Keratinocyte (primary cell): ENCODE measurements at regions not wholly inside any gene's neighbourhood (a gene's known extent, or its start where the extent isn't known, plus 50 kb on each side); places are given as distances from the start of the nearest gene placed in this dataset.

Source experiments
- DNase-seq: peaks from one replicate; pipeline ENCODE4 v3.0.0-alpha.2; 2011; ENCODE audit warnings: low read depth, missing footprints, low spot score
- FAIRE-seq: peaks from 2 replicates; lab custom pipeline; 2011; peaks lifted over from hg19 to GRCh38; lab: Jason Lieb, UNC
- H2AFZ ChIP-seq: 2 replicates; pipeline ENCODE4 v1.6.0; 2012; ENCODE audit warnings: low read length, control low read depth, inconsistent platforms; ENCODE audit not compliant: control insufficient read depth
- H3K27ac ChIP-seq: 2 replicates; pipeline ENCODE4 v1.5.1; 2011; ENCODE audit warnings: low read length; ENCODE audit not compliant: control insufficient read depth, insufficient read depth
- H3K27me3 ChIP-seq: 3 replicates; pipeline ENCODE4 v1.6.0; 2011; ENCODE audit warnings: low read length; ENCODE audit not compliant: control insufficient read depth, insufficient read depth; ENCODE audit errors: extremely low read depth
- H3K36me3 ChIP-seq, 2 experiments: 2 replicates in 1 of 2; 3 replicates in 1 of 2; pipeline ENCODE4 v1.5.1; 2011; ENCODE audit warnings: low read length in 2 of 2, mild to moderate bottlenecking in 1 of 2; ENCODE audit not compliant: control insufficient read depth in 2 of 2, insufficient read depth in 2 of 2; ENCODE audit errors: extremely low read depth in 1 of 2
- H3K4me1 ChIP-seq: 3 replicates; pipeline ENCODE4 v1.5.1; 2011; ENCODE audit warnings: low read length; ENCODE audit not compliant: control insufficient read depth, insufficient read depth; ENCODE audit errors: extremely low read depth
- H3K4me2 ChIP-seq: 3 replicates; pipeline ENCODE4 v1.6.0; 2011; ENCODE audit warnings: low read depth, low read length; ENCODE audit not compliant: control insufficient read depth, insufficient read depth; ENCODE audit errors: extremely low read depth
- H3K4me3 ChIP-seq, 3 experiments: fragments of 200-600 bp in 1 of 3; sonication (generic) in 1 of 3; 2 replicates in 2 of 3; 3 replicates in 1 of 3; pipeline ENCODE4 v1.5.1; 2011 to 2016; ENCODE audit warnings: low read length in 3 of 3, mild to moderate bottlenecking in 3 of 3, control low read depth in 2 of 3, inconsistent platforms in 1 of 3, low read depth in 1 of 3, mixed read lengths in 1 of 3, mixed run types in 1 of 3, moderate library complexity in 1 of 3; ENCODE audit not compliant: control insufficient read depth in 2 of 3, insufficient read depth in 2 of 3; ENCODE audit errors: extremely low read depth in 1 of 3
- H3K79me2 ChIP-seq: 2 replicates; pipeline ENCODE4 v1.6.0; 2012; ENCODE audit warnings: low read length; ENCODE audit not compliant: control insufficient read depth, insufficient read depth
- H3K9ac ChIP-seq: 3 replicates; pipeline ENCODE4 v1.6.0; 2011; ENCODE audit warnings: low read length; ENCODE audit not compliant: control insufficient read depth, insufficient read depth; ENCODE audit errors: extremely low read depth
- H3K9me1 ChIP-seq: 3 replicates; pipeline ENCODE4 v1.6.0; 2011; ENCODE audit warnings: low read length; ENCODE audit not compliant: control insufficient read depth, insufficient read depth; ENCODE audit errors: extremely low read depth
- H3K9me3 ChIP-seq: 2 replicates; pipeline ENCODE4 v1.5.1; 2012; ENCODE audit warnings: low read depth, low read length; ENCODE audit not compliant: control insufficient read depth
- H4K20me1 ChIP-seq: 3 replicates; pipeline ENCODE4 v1.6.0; 2011; ENCODE audit warnings: low read length; ENCODE audit not compliant: control insufficient read depth, insufficient read depth; ENCODE audit errors: extremely low read depth
- EZH2 ChIP-seq: IDR thresholded peaks from one replicate; pipeline ENCODE4 v1.6.1; 2012; ENCODE audit warnings: inconsistent platforms, mild to moderate bottlenecking, low read length, moderate library complexity
- dilution Hi-C: fragments of 300-500 bp; cut with MboI; formaldehyde crosslinking; loops from one replicate; pipeline ENCODE4 v1.7.0; 2020; ENCODE audit warnings: low sequenced_read_pairs; ENCODE audit not compliant: extremely low pct_ligation_motif_present
- TF ChIP-seq, protein P1 (sequence below), 3 experiments: IDR thresholded peaks in 1 of 3; conservative IDR thresholded peaks in 1 of 3; optimal IDR thresholded peaks in 1 of 3; 2 replicates in 2 of 3; 3 replicates in 1 of 3; pipeline versions ENCODE3 to v1.5.1; 2011; ENCODE audit warnings: low read length in 3 of 3, mild to moderate bottlenecking in 3 of 3, moderate library complexity in 2 of 3, control low read depth in 1 of 3, inconsistent platforms in 1 of 3; ENCODE audit not compliant: insufficient read depth in 2 of 3; ENCODE audit errors: extremely low read depth in 1 of 3

DNA sequence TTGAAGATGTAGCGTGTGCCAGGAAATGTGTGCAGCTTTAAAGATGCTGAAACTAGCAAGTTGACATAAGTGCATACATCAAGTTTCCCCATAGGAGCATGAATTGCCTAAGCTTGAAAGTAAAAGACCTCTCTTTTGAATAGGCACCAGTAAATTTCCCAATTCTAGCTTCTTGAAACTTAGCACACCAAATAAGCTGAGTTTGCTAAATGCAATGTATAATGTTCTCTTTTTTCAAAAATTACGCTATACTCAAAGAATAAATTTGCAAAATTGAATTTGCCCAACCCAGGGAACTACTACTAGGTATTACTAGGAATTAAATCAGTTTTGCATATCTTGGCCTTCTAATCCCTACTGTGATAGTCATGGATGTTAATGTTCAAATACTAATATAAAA, 923.9 kb upstream of the LCORL start:
- no peaks in the 10 kb centered on the region for H3K9me1 ChIP-seq
- TF ChIP-seq, protein P1, sequence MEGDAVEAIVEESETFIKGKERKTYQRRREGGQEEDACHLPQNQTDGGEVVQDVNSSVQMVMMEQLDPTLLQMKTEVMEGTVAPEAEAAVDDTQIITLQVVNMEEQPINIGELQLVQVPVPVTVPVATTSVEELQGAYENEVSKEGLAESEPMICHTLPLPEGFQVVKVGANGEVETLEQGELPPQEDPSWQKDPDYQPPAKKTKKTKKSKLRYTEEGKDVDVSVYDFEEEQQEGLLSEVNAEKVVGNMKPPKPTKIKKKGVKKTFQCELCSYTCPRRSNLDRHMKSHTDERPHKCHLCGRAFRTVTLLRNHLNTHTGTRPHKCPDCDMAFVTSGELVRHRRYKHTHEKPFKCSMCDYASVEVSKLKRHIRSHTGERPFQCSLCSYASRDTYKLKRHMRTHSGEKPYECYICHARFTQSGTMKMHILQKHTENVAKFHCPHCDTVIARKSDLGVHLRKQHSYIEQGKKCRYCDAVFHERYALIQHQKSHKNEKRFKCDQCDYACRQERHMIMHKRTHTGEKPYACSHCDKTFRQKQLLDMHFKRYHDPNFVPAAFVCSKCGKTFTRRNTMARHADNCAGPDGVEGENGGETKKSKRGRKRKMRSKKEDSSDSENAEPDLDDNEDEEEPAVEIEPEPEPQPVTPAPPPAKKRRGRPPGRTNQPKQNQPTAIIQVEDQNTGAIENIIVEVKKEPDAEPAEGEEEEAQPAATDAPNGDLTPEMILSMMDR (optimal IDR thresholded peaks at IDR 0.05 in 1 of 3, IDR thresholded peaks at IDR 0.05 in 1 of 3, conservative IDR thresholded peaks at IDR 0.05 in 1 of 3; ENCODE audit: extremely low read depth in 1 of 3, insufficient read depth in 2 of 3, low read length in 3 of 3) = no peak
- DNase-seq (no peak), FAIRE-seq (no peak)
- H3K36me3 ChIP-seq = no peaks in the 10 kb centered on the region
- no peak overlapping the region for H2AFZ ChIP-seq
- no peak overlapping the region for H3K4me3 ChIP-seq
- H3K9ac ChIP-seq = no peak overlapping the region
- no peaks in the 10 kb centered on the region for H3K4me1 ChIP-seq
- H3K9me3 ChIP-seq = no peaks in the 10 kb centered on the region
- no peaks in the 10 kb centered on the region for H4K20me1 ChIP-seq
- H3K27ac ChIP-seq = no peak overlapping the region
- no peaks in the 10 kb centered on the region for H3K27me3 ChIP-seq
- H3K4me2 ChIP-seq = no peak overlapping the region
- H3K79me2 ChIP-seq = no peaks in the 10 kb centered on the region
- dilution Hi-C loops = no loop called here

DNA sequence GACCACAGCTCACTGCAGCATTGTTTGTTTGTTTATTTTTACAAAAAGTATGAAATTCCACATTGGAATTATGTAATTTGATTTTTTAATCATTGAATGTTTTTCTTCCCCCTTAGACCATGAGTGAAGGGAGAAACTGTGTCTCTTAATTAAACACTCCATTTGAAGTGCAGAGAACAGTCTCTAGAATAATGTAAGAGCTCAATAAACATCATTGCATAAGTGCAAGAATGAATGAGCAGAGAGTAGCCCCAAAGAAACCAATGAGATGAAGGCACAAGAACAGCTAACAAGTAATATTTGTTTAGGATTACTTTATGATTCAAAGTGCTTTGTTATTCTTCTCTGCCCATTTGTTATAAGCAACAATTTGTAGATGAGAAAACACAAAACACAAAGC, 921.3 kb upstream of the LCORL start:
- Histone ChIP-seq H3K9me1 (no peaks in the 10 kb centered on the region), H3K36me3 (no peaks in the 10 kb centered on the region), H3K4me2 (no peak overlapping the region), H3K27me3 (no peaks in the 10 kb centered on the region), H3K4me1 (no peaks in the 10 kb centered on the region), H2AFZ (no peak overlapping the region), H3K9ac (no peak overlapping the region), H3K9me3 (no peaks in the 10 kb centered on the region), H3K27ac (no peak overlapping the region), H4K20me1 (no peaks in the 10 kb centered on the region), H3K79me2 (no peaks in the 10 kb centered on the region), H3K4me3 (no peak overlapping the region)
- FAIRE-seq (no peak), DNase-seq (no peak)
- TF ChIP-seq EZH2 = no peak
- TF ChIP-seq, protein P1 (optimal IDR thresholded peaks at IDR 0.05 in 1 of 3, IDR thresholded peaks at IDR 0.05 in 1 of 3, conservative IDR thresholded peaks at IDR 0.05 in 1 of 3; ENCODE audit: extremely low read depth in 1 of 3, insufficient read depth in 2 of 3, low read length in 3 of 3) = no peak
- dilution Hi-C loops = no loop called here
